SH-SY5Y (cell line): ENCODE measurements at regions not wholly inside any gene's neighbourhood (a gene's known extent, or its start where the extent isn't known, plus 50 kb on each side); places are given as distances from the start of the nearest gene placed in this dataset.

Experiments used
- GATA2 ChIP-seq: IDR thresholded peaks from 2 replicates; pipeline ENCODE4 v1.6.1; 2011; ENCODE audit warnings: mild to moderate bottlenecking, low read depth, low read length
- GATA3 ChIP-seq: IDR thresholded peaks from 2 replicates; pipeline ENCODE4 v1.6.1; 2011; ENCODE audit warnings: low read depth, mild to moderate bottlenecking, low read length, moderate library complexity

DNA sequence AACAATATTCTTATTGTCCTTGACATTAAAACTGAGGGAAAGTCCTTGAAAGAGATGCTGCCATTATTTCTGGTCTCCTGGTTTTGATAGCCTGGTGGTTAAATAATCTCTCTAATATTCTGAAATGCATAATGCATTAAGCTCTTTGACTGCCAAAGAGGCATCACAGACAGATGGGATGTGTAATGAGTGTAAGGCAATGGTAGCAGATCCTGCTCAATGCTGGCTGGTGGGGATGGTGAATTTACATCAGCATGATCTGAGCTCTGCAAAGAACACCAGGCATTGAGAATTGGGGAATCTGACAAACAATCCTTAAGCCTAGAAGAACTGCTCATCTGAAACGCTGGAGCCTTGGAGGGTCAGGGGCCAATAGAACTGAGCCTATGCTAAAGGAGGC, 528.6 kb upstream of the LMCD1 start:
- TF ChIP-seq GATA3 (no peak), GATA2 (no peak)
